ENCODE measurements at regions not wholly inside any gene's neighbourhood (a gene's known extent, or its start where the extent isn't known, plus 50 kb on each side); places are given as distances from the start of the nearest gene placed in this dataset.

DNA sequence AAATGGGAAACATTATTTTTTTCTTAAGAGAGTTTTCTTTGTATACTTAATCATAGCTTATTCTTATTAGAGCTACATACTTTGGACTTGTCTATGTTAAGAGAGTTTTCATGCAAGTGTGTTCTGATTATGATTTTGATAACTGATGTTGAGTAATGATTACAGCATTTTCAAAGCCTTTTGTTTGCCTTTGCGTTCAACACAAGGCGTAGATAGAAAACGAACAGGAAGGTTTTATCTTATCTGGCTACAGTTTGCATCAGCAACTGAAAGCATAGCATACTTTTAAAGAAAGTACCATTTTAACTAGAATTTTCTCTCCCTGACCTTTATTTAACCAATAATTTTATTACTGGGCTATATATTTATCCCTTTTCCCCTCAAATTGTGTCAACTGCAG, 51.6 kb upstream of the PDLIM5 start:
- DNase-seq (ENCODE audit: low read depth, low spot score) (no peak), ATAC-seq (no peak)
- no TSS peak for BruUV-seq (replicated peaks)
- Histone ChIP-seq H3K4me3 (ENCODE audit: low read depth in 2 of 2, low read length in 2 of 2) (no peak overlapping the region), H3K9me3 (ENCODE audit: control insufficient read depth, insufficient read depth, low read depth, low read length) (no peaks in the 10 kb centered on the region), H3K27ac (ENCODE audit: low read length) (no peak overlapping the region), H3K27me3 (ENCODE audit: control insufficient read depth, insufficient read depth, low read length) (no peaks in the 10 kb centered on the region), H3K4me1 (ENCODE audit: control insufficient read depth, insufficient read depth, low read length) (no peaks in the 10 kb centered on the region), H3K36me3 (ENCODE audit: control insufficient read depth, insufficient read depth, low read length) (no peaks in the 10 kb centered on the region)
- ChIA-PET POLR2A (no interaction called here), CTCF (no interaction called here)
- no peak for TF ChIP-seq SIN3A (IDR thresholded peaks at IDR 0.05; ENCODE audit: borderline replicate concordance, insufficient read depth, low read depth, low read length)
- no peak for TF ChIP-seq TCF7L2 (IDR thresholded peaks at IDR 0.05; ENCODE audit: low read depth, low read length)
- TF ChIP-seq, protein P1, sequence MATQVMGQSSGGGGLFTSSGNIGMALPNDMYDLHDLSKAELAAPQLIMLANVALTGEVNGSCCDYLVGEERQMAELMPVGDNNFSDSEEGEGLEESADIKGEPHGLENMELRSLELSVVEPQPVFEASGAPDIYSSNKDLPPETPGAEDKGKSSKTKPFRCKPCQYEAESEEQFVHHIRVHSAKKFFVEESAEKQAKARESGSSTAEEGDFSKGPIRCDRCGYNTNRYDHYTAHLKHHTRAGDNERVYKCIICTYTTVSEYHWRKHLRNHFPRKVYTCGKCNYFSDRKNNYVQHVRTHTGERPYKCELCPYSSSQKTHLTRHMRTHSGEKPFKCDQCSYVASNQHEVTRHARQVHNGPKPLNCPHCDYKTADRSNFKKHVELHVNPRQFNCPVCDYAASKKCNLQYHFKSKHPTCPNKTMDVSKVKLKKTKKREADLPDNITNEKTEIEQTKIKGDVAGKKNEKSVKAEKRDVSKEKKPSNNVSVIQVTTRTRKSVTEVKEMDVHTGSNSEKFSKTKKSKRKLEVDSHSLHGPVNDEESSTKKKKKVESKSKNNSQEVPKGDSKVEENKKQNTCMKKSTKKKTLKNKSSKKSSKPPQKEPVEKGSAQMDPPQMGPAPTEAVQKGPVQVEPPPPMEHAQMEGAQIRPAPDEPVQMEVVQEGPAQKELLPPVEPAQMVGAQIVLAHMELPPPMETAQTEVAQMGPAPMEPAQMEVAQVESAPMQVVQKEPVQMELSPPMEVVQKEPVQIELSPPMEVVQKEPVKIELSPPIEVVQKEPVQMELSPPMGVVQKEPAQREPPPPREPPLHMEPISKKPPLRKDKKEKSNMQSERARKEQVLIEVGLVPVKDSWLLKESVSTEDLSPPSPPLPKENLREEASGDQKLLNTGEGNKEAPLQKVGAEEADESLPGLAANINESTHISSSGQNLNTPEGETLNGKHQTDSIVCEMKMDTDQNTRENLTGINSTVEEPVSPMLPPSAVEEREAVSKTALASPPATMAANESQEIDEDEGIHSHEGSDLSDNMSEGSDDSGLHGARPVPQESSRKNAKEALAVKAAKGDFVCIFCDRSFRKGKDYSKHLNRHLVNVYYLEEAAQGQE (IDR thresholded peaks at IDR 0.05; ENCODE audit: insufficient read depth in 1 of 2, low read depth in 2 of 2, low read length in 1 of 2): no peak
- TF ChIP-seq POLR2AphosphoS5 (IDR thresholded peaks at IDR 0.05; ENCODE audit: low read depth, low read length): no peak
- TF ChIP-seq, protein P2, sequence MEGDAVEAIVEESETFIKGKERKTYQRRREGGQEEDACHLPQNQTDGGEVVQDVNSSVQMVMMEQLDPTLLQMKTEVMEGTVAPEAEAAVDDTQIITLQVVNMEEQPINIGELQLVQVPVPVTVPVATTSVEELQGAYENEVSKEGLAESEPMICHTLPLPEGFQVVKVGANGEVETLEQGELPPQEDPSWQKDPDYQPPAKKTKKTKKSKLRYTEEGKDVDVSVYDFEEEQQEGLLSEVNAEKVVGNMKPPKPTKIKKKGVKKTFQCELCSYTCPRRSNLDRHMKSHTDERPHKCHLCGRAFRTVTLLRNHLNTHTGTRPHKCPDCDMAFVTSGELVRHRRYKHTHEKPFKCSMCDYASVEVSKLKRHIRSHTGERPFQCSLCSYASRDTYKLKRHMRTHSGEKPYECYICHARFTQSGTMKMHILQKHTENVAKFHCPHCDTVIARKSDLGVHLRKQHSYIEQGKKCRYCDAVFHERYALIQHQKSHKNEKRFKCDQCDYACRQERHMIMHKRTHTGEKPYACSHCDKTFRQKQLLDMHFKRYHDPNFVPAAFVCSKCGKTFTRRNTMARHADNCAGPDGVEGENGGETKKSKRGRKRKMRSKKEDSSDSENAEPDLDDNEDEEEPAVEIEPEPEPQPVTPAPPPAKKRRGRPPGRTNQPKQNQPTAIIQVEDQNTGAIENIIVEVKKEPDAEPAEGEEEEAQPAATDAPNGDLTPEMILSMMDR (IDR thresholded peaks at IDR 0.05): no peak
- in situ Hi-C loops (cut with HindIII; ENCODE audit: low pct_unique_long_range_greater_than_20kb, low sequenced_read_pairs): no loop called here
- intact Hi-C loops (cut with micrococcal nuclease; ENCODE audit: unreplicated experiment): no loop called here

Data from Panc1 (cell line).